ENCODE measurements at regions not wholly inside any gene's neighbourhood (a gene's known extent, or its start where the extent isn't known, plus 50 kb on each side); places are given as distances from the start of the nearest gene placed in this dataset.

GRCh38 chr3:102000620-102001209 lies 151.4 kb downstream of the NFKBIZ start:
- H3K27me3 ChIP-seq (ENCODE audit: insufficient read depth): no peaks in the 10 kb centered on the region
- no peak overlapping the region for H3K4me2 ChIP-seq
- WGBS (ENCODE audit: low lambda C conversion rate): 59% methylated on average over 3 of the region's 3 CpGs
- no peaks in the 10 kb centered on the region for H3K36me3 ChIP-seq (replicated peaks in 1 of 2; ENCODE audit: control insufficient read depth in 1 of 2, insufficient read depth in 2 of 2, low read length in 1 of 2)
- H3K9ac ChIP-seq: no peak overlapping the region
- H3K4me3 ChIP-seq (ENCODE audit: low read depth in 2 of 2, low read length in 1 of 2): no peak overlapping the region
- TF ChIP-seq USF2 (IDR thresholded peaks at IDR 0.05; ENCODE audit: borderline replicate concordance, low read depth, low read length) (no peak), FOXM1 (IDR thresholded peaks at IDR 0.05; ENCODE audit: low read depth) (no peak), CTCF (IDR thresholded peaks at IDR 0.05) (no peak), RAD21 (IDR thresholded peaks at IDR 0.05; ENCODE audit: low read length) (no peak)
- no peak for DNase-seq
- POLR2A ChIA-PET: no interaction called here
- CTCF ChIA-PET: no interaction called here
- H3K4me1 ChIP-seq (ENCODE audit: control insufficient read depth in 1 of 2, insufficient read depth in 2 of 2, low read depth in 1 of 2, low read length in 1 of 2): peaks cover 0 to 9% of the 10 kb centered on the region in 2 experiments; a peak in 2 of 4 replicates
- no peaks in the 10 kb centered on the region for H3K9me3 ChIP-seq
- no peaks in the 10 kb centered on the region for H4K20me1 ChIP-seq (ENCODE audit: insufficient read depth)
- H3K9me2 ChIP-seq: no peaks in the 10 kb centered on the region
- no peak overlapping the region for H2AFZ ChIP-seq (ENCODE audit: low read depth)
- H3F3A ChIP-seq (replicated peaks; ENCODE audit: insufficient read depth): peaks cover 1% of the 10 kb centered on the region
- no peaks in the 10 kb centered on the region for H3K79me2 ChIP-seq (ENCODE audit: insufficient read depth)
- no peak overlapping the region for H3K27ac ChIP-seq (ENCODE audit: low read depth in 2 of 2, low read length in 1 of 2)

- H3K4me1 ChIP-seq (ENCODE audit: control insufficient read depth in 1 of 2, insufficient read depth in 2 of 2, low read depth in 1 of 2, low read length in 1 of 2): peaks cover 0 to 11% of the 10 kb centered on the region in 2 experiments; a peak in 2 of 4 replicates
- no peak overlapping the region for H2AFZ ChIP-seq (ENCODE audit: low read depth)
- no peak overlapping the region for H3K9ac ChIP-seq
- no peak overlapping the region for H3K4me2 ChIP-seq
- H3F3A ChIP-seq (replicated peaks; ENCODE audit: insufficient read depth): peaks cover 14% of the 10 kb centered on the region
- H3K9me3 ChIP-seq: no peaks in the 10 kb centered on the region
- no peaks in the 10 kb centered on the region for H3K36me3 ChIP-seq (replicated peaks in 1 of 2; ENCODE audit: control insufficient read depth in 1 of 2, insufficient read depth in 2 of 2, low read length in 1 of 2)
- CTCF ChIA-PET: no interaction called here
- no peak overlapping the region for H3K4me3 ChIP-seq (ENCODE audit: low read depth in 2 of 2, low read length in 1 of 2)
- H3K27me3 ChIP-seq (ENCODE audit: insufficient read depth): no peaks in the 10 kb centered on the region
- H3K9me2 ChIP-seq: no peaks in the 10 kb centered on the region
- no peak for DNase-seq
- POLR2A ChIA-PET: no interaction called here
- H3K79me2 ChIP-seq (ENCODE audit: insufficient read depth): no peaks in the 10 kb centered on the region
- 76% methylated on average over 1 of the region's 1 CpG for WGBS (ENCODE audit: low lambda C conversion rate)
- no peak overlapping the region for H3K27ac ChIP-seq (ENCODE audit: low read depth in 2 of 2, low read length in 1 of 2)
- TF ChIP-seq GABPA (IDR thresholded peaks at IDR 0.05; ENCODE audit: low read depth) (no peak), SMC3 (IDR thresholded peaks at IDR 0.05; ENCODE audit: low read depth, low read length) (no peak), SIN3A (IDR thresholded peaks at IDR 0.05; ENCODE audit: borderline replicate concordance, low read depth, low read length) (no peak), CTCF (IDR thresholded peaks at IDR 0.05) (no peak)
- H4K20me1 ChIP-seq (ENCODE audit: insufficient read depth): no peaks in the 10 kb centered on the region
These were observed 152.7 kb downstream of the NFKBIZ start for GRCh38 chr3:102002056-102002455.
